Left lobe of liver (tissue), 2 donors: ENCODE measurements at regions not wholly inside any gene's neighbourhood (a gene's known extent, or its start where the extent isn't known, plus 50 kb on each side); places are given as distances from the start of the nearest gene placed in this dataset.
"Not testable (repeated sequence)": the region's sequence is repeated elsewhere in the genome, so short reads cannot be mapped to it uniquely, and the experiment has no call there.

ENCODE experiments used
- ATAC-seq: fragments of 200-7000 bp; cut with Tn5 transposase; one replicate; pipeline ENCODE4 v1.9.1; 2020; ENCODE audit warnings: mild to moderate bottlenecking, moderate library complexity
- DNase-seq: peaks from one replicate; pipeline ENCODE4 v3.0.0-alpha.2; 2020; ENCODE audit warnings: low spot score
- donor health status: DM: no; HTN: no; CAD: no; lungs with moderate emphysema.
- donor health status: DM: no; HTN: yes; CAD: no.

- DNase-seq (no peak), ATAC-seq (no peak)
Measured at GRCh38 chr6:158920311-158920905, 79.6 kb downstream of the RSPH3 start.

GRCh38 chr6:158919865-158920264 lies 80.1 kb downstream of the RSPH3 start:
- ATAC-seq (no peak), DNase-seq (no peak)

- ATAC-seq (no peak), DNase-seq (no peak)
Measured at GRCh38 chr6:158916617-158917016, 83.4 kb downstream of the RSPH3 start.

GRCh38 chr6:158914923-158915322 lies 85.1 kb downstream of the RSPH3 start:
- peak; percentile 24 for ATAC-seq
- DNase-seq, result no peak

GRCh38 chr6:158913580-158913979 lies 86.4 kb downstream of the RSPH3 start:
- no peak for ATAC-seq
- DNase-seq, result no peak

GRCh38 chr6:158912655-158913054 lies 87.3 kb downstream of the RSPH3 start:
- DNase-seq (no peak), ATAC-seq (no peak)

GRCh38 chr6:158911746-158912480 lies 88.1 kb downstream of the RSPH3 start:
- no peak for DNase-seq
- ATAC-seq, result no peak

- DNase-seq (no peak), ATAC-seq (no peak)
Measured at GRCh38 chr6:158910484-158911440, 89.2 kb downstream of the RSPH3 start.

- ATAC-seq (no peak), DNase-seq (no peak)
Measured at GRCh38 chr6:158909938-158910337, 90.1 kb downstream of the RSPH3 start.

- DNase-seq (no peak), ATAC-seq (no peak)
Measured at GRCh38 chr6:158908606-158909005, 89.4 kb upstream of the EZR start.

GRCh38 chr6:158907931-158908330 lies 88.8 kb upstream of the EZR start:
- no peak for ATAC-seq

GRCh38 chr6:158906926-158907325 lies 87.8 kb upstream of the EZR start:
- no peak for ATAC-seq

More at GRCh38 chr6:158907931-158908330, 88.8 kb upstream of the EZR start:
- DNase-seq, result no peak

GRCh38 chr6:158905277-158905676 lies 86.1 kb upstream of the EZR start:
- ATAC-seq, result no peak

More at GRCh38 chr6:158906926-158907325, 87.8 kb upstream of the EZR start:
- DNase-seq, result no peak

GRCh38 chr6:158903801-158904200 lies 84.6 kb upstream of the EZR start:
- DNase-seq (no peak), ATAC-seq (no peak)

More at GRCh38 chr6:158905277-158905676, 86.1 kb upstream of the EZR start:
- DNase-seq, result no peak

- DNase-seq (no peak), ATAC-seq (no peak)
Measured at GRCh38 chr6:158900663-158901312, 81.6 kb upstream of the EZR start.

- ATAC-seq (no peak), DNase-seq (no peak)
Measured at GRCh38 chr6:158897236-158897635, 78.1 kb upstream of the EZR start.

- DNase-seq (no peak), ATAC-seq (no peak)
Measured at GRCh38 chr6:158895661-158896060, 76.5 kb upstream of the EZR start.

- ATAC-seq, result no peak
- no peak for DNase-seq
Measured at GRCh38 chr6:158894193-158894592, 75.0 kb upstream of the EZR start.

- no peak for DNase-seq
- ATAC-seq, result no peak
Measured at GRCh38 chr6:158892266-158892665, 73.1 kb upstream of the EZR start.

GRCh38 chr6:158891560-158891959 lies 72.4 kb upstream of the EZR start:
- ATAC-seq, DNase-seq: not testable (repeated sequence)

GRCh38 chr6:158888171-158888570 lies 69.0 kb upstream of the EZR start:
- DNase-seq, ATAC-seq: not testable (repeated sequence)
